ENCODE measurements at regions not wholly inside any gene's neighbourhood (a gene's known extent, or its start where the extent isn't known, plus 50 kb on each side); places are given as distances from the start of the nearest gene placed in this dataset.

- no peaks in the 10 kb centered on the region for H3K27me3 Mint-ChIP-seq (ENCODE audit: insufficient read depth)
- no peaks in the 10 kb centered on the region for H3K36me3 Mint-ChIP-seq (ENCODE audit: low read depth)
- no peaks in the 10 kb centered on the region for H3K9me3 Mint-ChIP-seq
- no peaks in the 10 kb centered on the region for H3K27me3 ChIP-seq (ENCODE audit: control insufficient read depth, insufficient read depth, low read length, poor library complexity, severe bottlenecking)
- DNase-seq: no peak
- no peak overlapping the region for H3K27ac ChIP-seq (ENCODE audit: low read depth, low read length)
- H3K4me3 Mint-ChIP-seq: no peak overlapping the region
- TF ChIP-seq CTCF (conservative IDR thresholded peaks at IDR 0.05): peak; percentile 66
- H3K9me3 ChIP-seq (ENCODE audit: control insufficient read depth, low read length): no peaks in the 10 kb centered on the region
- no peaks in the 10 kb centered on the region for H3K4me1 ChIP-seq (ENCODE audit: control insufficient read depth, insufficient read depth, low read length)
- H3K4me1 Mint-ChIP-seq: no peaks in the 10 kb centered on the region
- H3K4me3 ChIP-seq (ENCODE audit: low read length): no peak overlapping the region
- no peak overlapping the region for H3K27ac Mint-ChIP-seq
- WGBS, 2 experiments (ENCODE audit: insufficient coverage in 1 of 2, insufficient read length in 1 of 2): 89 to 100% methylated on average over 2 to 3 of the region's 3 CpGs
- no peak overlapping the region for H3K9ac ChIP-seq (ENCODE audit: extremely low read depth, low read length, poor library complexity, severe bottlenecking)
- H3K36me3 ChIP-seq (ENCODE audit: control insufficient read depth, insufficient read depth, low read length): no peaks in the 10 kb centered on the region
Measured at GRCh38 chr10:27369880-27370279, 129.3 kb upstream of the ACBD5 start.

GRCh38 chr10:27368706-27369105 is 128.1 kb upstream of the ACBD5 start:
- TF ChIP-seq CTCF (conservative IDR thresholded peaks at IDR 0.05): no peak
- no peak overlapping the region for H3K27ac ChIP-seq (ENCODE audit: low read depth, low read length)
- no peaks in the 10 kb centered on the region for H3K4me1 Mint-ChIP-seq
- no peak overlapping the region for H3K4me3 Mint-ChIP-seq
- no peaks in the 10 kb centered on the region for H3K27me3 Mint-ChIP-seq (ENCODE audit: insufficient read depth)
- H3K36me3 ChIP-seq (ENCODE audit: control insufficient read depth, insufficient read depth, low read length): no peaks in the 10 kb centered on the region
- no peaks in the 10 kb centered on the region for H3K9me3 ChIP-seq (ENCODE audit: control insufficient read depth, low read length)
- no peak overlapping the region for H3K9ac ChIP-seq (ENCODE audit: extremely low read depth, low read length, poor library complexity, severe bottlenecking)
- H3K4me3 ChIP-seq (ENCODE audit: low read length): no peak overlapping the region
- WGBS, 2 experiments (ENCODE audit: insufficient coverage in 1 of 2, insufficient read length in 1 of 2): 93 to 100% methylated on average over 6 to 10 of the region's 10 CpGs
- no peak for DNase-seq
- no peaks in the 10 kb centered on the region for H3K27me3 ChIP-seq (ENCODE audit: control insufficient read depth, insufficient read depth, low read length, poor library complexity, severe bottlenecking)
- no peak overlapping the region for H3K27ac Mint-ChIP-seq
- no peaks in the 10 kb centered on the region for H3K9me3 Mint-ChIP-seq
- no peaks in the 10 kb centered on the region for H3K4me1 ChIP-seq (ENCODE audit: control insufficient read depth, insufficient read depth, low read length)
- H3K36me3 Mint-ChIP-seq (ENCODE audit: low read depth): no peaks in the 10 kb centered on the region

- no peak for DNase-seq
- H3K4me1 Mint-ChIP-seq: no peaks in the 10 kb centered on the region
- no peak overlapping the region for H3K27ac Mint-ChIP-seq
- WGBS, 2 experiments (ENCODE audit: insufficient coverage in 1 of 2, insufficient read length in 1 of 2): 100% methylated on average over 1 of the region's 1 CpG; no CpG with 5 or more reads in 1 of the 2 experiments
- no peaks in the 10 kb centered on the region for H3K27me3 Mint-ChIP-seq (ENCODE audit: insufficient read depth)
- no peak for TF ChIP-seq CTCF (conservative IDR thresholded peaks at IDR 0.05)
- no peak overlapping the region for H3K27ac ChIP-seq (ENCODE audit: low read depth, low read length)
- H3K4me3 Mint-ChIP-seq: no peak overlapping the region
- no peaks in the 10 kb centered on the region for H3K4me1 ChIP-seq (ENCODE audit: control insufficient read depth, insufficient read depth, low read length)
- H3K4me3 ChIP-seq (ENCODE audit: low read length): no peak overlapping the region
- H3K36me3 Mint-ChIP-seq (ENCODE audit: low read depth): no peaks in the 10 kb centered on the region
- no peak overlapping the region for H3K9ac ChIP-seq (ENCODE audit: extremely low read depth, low read length, poor library complexity, severe bottlenecking)
- H3K9me3 ChIP-seq (ENCODE audit: control insufficient read depth, low read length): no peaks in the 10 kb centered on the region
- no peaks in the 10 kb centered on the region for H3K36me3 ChIP-seq (ENCODE audit: control insufficient read depth, insufficient read depth, low read length)
- H3K9me3 Mint-ChIP-seq: no peaks in the 10 kb centered on the region
- H3K27me3 ChIP-seq (ENCODE audit: control insufficient read depth, insufficient read depth, low read length, poor library complexity, severe bottlenecking): no peaks in the 10 kb centered on the region
Measured at GRCh38 chr10:27366769-27367168, 126.2 kb upstream of the ACBD5 start.

All from endodermal cell (in vitro differentiated cells).